ENCODE measurements at regions not wholly inside any gene's neighbourhood (a gene's known extent, or its start where the extent isn't known, plus 50 kb on each side); places are given as distances from the start of the nearest gene placed in this dataset.

DNA sequence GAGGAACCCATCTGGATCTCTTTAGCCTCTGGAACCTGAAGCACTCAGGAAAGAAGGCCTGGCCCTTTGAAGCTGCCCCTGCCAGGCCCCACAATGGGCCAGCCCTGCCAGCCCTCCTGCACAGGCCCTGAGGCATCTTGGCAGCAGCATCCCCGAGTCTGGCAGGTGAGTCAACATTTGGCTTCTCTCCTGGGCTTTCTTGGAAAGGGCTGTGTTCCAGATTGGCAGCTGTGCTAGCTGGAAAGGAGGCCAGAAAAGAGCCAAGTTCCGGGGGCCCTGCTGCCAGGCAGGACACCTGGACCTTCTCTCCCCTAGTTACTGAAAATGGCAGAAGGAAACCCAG is 187.2 kb downstream of the SHQ1 start (continued):
- TF ChIP-seq BHLHE40 (IDR thresholded peaks at IDR 0.05; ENCODE audit: low read depth, low read length) = no peak
- TF ChIP-seq GATA3 (IDR thresholded peaks at IDR 0.05; ENCODE audit: borderline replicate concordance) = peak; percentile 70
- TF ChIP-seq JUN (IDR thresholded peaks at IDR 0.05) = peak in 1 of 2 experiments; percentile 69; a peak in 2 of 5 replicates
- no peak for TF ChIP-seq CBX8 (IDR thresholded peaks at IDR 0.05)
- no peak for TF ChIP-seq EHMT2 (IDR thresholded peaks at IDR 0.05; ENCODE audit: low read depth)
- TF ChIP-seq ESRRA (IDR thresholded peaks at IDR 0.05; ENCODE audit: borderline replicate concordance, low read length) = no peak
- no peak for TF ChIP-seq ZFP36 (IDR thresholded peaks at IDR 0.05; ENCODE audit: borderline replicate concordance, partially characterized antibody)
- TF ChIP-seq, protein P1, sequence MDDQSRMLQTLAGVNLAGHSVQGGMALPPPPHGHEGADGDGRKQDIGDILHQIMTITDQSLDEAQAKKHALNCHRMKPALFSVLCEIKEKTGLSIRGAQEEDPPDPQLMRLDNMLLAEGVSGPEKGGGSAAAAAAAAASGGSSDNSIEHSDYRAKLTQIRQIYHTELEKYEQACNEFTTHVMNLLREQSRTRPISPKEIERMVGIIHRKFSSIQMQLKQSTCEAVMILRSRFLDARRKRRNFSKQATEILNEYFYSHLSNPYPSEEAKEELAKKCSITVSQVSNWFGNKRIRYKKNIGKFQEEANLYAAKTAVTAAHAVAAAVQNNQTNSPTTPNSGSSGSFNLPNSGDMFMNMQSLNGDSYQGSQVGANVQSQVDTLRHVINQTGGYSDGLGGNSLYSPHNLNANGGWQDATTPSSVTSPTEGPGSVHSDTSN (IDR thresholded peaks at IDR 0.05) = 0 out of 2 replicates have a peak, but pooled peaks have one; percentile 26
- TF ChIP-seq EP300 (IDR thresholded peaks at IDR 0.05) = peak; percentile 51 to 72; a peak in 3 of 5 replicates
- TF ChIP-seq MYC (IDR thresholded peaks at IDR 0.05; ENCODE audit: borderline replicate concordance, low read length) = no peak
- no peak for TF ChIP-seq RFX5 (IDR thresholded peaks at IDR 0.05)
- TF ChIP-seq USF2 (IDR thresholded peaks at IDR 0.05) = no peak
- no peak for TF ChIP-seq POLR2AphosphoS2 (conservative IDR thresholded peaks at IDR 0.05; ENCODE audit: low read length)

DNA sequence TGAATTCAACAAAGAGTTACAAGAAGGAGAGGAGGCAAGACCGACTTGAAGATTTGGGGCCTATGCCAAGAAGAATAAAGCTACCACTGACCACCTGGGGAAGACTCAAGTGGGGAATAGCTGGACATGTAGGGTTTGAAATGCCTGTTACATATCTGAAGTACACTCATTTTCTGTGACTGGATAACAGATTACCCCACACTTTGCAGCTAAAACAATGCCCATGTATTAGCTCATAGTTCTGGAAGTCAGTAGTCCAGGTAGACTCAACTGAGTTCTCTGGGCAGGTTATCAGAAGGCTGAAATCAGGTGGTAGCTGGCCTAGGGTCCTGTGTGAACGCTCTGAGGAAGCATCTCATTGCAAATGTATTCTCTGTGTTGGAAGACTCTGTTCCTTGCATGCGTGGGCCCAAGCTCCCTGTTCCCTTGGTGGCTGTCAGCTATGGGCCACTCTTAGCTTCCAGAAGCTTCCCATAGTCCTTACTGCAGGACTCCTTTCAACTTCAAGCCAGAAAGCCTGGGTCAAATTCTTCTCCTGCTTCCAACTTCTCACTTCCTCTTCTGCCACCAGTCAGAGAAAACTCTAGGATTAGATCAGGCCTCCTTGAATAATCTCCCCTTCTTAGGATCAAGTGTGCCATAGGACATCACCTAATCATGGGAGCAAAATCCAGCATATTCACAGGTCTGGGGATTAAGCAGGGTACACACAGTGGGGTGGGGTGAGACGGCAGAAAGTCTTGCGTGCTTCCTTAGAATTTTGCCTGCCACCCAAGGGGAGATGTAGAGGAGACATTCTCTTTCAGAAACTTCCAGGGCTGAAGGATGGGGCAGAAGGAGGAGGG is 187.8 kb downstream of the SHQ1 start:
- POLR2A ChIA-PET = interaction anchor here (1.4 kb wide), 1 partner anchor 214 kb away, joined by 3 read pairs; the partner anchor contains the start of gene RYBP
- peak; percentile 55 to 68; a peak in 5 of 6 replicates for ATAC-seq
- CTCF ChIA-PET = interaction anchor here (0.8 to 1.1 kb wide), 2 partner anchors 158 to 190 kb away, joined by 3 to 4 read pairs; no protein-coding TSS in a partner anchor

More for the DNA sequence above, 187.8 kb downstream of the SHQ1 start:
- FAIRE-seq (no peak), DNase-seq (ENCODE audit: low read depth in 1 of 2, low spot score in 1 of 2) (no peak)
- WGBS (ENCODE audit: missing lambda C conversion rate) = 76% methylated on average over 5 of the region's 5 CpGs
- H3K9me3 ChIP-seq = no peaks in the 10 kb centered on the region
- peak overlapping the region; percentile 57 for H3K4me2 ChIP-seq
- no peak overlapping the region for H3K4me3 ChIP-seq
- peak overlapping the region; percentile 53 to 78 for H3K27ac ChIP-seq
- TF ChIP-seq BHLHE40 (IDR thresholded peaks at IDR 0.05; ENCODE audit: low read depth, low read length) (no peak), BCL3 (IDR thresholded peaks at IDR 0.05) (no peak), KDM1A (IDR thresholded peaks at IDR 0.05; ENCODE audit: low read depth) (no peak), HDAC2 (IDR thresholded peaks at IDR 0.05) (no peak), MAX (IDR thresholded peaks at IDR 0.05) (no peak), USF2 (IDR thresholded peaks at IDR 0.05) (no peak), MAFK (IDR thresholded peaks at IDR 0.05; ENCODE audit: partially characterized antibody) (no peak), RCOR1 (IDR thresholded peaks at IDR 0.05; ENCODE audit: low read depth, low read length) (no peak), RNF2 (IDR thresholded peaks at IDR 0.05; ENCODE audit: borderline replicate concordance, low read depth) (no peak), ZC3H11A (IDR thresholded peaks at IDR 0.05) (no peak), CHD4 (IDR thresholded peaks at IDR 0.05; ENCODE audit: borderline replicate concordance) (no peak), ZFP36 (IDR thresholded peaks at IDR 0.05; ENCODE audit: borderline replicate concordance, partially characterized antibody) (no peak), PHF8 (IDR thresholded peaks at IDR 0.05; ENCODE audit: borderline replicate concordance, low read depth) (no peak), RAD21 (conservative IDR thresholded peaks at IDR 0.05 in 1 of 2, IDR thresholded peaks at IDR 0.05 in 1 of 2) (no peak)
- TF ChIP-seq, protein P2, sequence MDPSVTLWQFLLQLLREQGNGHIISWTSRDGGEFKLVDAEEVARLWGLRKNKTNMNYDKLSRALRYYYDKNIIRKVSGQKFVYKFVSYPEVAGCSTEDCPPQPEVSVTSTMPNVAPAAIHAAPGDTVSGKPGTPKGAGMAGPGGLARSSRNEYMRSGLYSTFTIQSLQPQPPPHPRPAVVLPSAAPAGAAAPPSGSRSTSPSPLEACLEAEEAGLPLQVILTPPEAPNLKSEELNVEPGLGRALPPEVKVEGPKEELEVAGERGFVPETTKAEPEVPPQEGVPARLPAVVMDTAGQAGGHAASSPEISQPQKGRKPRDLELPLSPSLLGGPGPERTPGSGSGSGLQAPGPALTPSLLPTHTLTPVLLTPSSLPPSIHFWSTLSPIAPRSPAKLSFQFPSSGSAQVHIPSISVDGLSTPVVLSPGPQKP (IDR thresholded peaks at IDR 0.05; ENCODE audit: low read depth, low read length) = no peak
- H3K4me1 ChIP-seq = peaks cover 26% of the 10 kb centered on the region
